Kidney tubule cell (primary cell): ENCODE measurements at regions not wholly inside any gene's neighbourhood (a gene's known extent, or its start where the extent isn't known, plus 50 kb on each side); places are given as distances from the start of the nearest gene placed in this dataset.
A peak's percentile ranks its signal among the peaks of the same experiment; 100 is the strongest.

Experiments used
- DNase-seq: peaks from one replicate; pipeline ENCODE4 v3.0.0-alpha.2; 2018; ENCODE audit warnings: low spot score

DNA sequence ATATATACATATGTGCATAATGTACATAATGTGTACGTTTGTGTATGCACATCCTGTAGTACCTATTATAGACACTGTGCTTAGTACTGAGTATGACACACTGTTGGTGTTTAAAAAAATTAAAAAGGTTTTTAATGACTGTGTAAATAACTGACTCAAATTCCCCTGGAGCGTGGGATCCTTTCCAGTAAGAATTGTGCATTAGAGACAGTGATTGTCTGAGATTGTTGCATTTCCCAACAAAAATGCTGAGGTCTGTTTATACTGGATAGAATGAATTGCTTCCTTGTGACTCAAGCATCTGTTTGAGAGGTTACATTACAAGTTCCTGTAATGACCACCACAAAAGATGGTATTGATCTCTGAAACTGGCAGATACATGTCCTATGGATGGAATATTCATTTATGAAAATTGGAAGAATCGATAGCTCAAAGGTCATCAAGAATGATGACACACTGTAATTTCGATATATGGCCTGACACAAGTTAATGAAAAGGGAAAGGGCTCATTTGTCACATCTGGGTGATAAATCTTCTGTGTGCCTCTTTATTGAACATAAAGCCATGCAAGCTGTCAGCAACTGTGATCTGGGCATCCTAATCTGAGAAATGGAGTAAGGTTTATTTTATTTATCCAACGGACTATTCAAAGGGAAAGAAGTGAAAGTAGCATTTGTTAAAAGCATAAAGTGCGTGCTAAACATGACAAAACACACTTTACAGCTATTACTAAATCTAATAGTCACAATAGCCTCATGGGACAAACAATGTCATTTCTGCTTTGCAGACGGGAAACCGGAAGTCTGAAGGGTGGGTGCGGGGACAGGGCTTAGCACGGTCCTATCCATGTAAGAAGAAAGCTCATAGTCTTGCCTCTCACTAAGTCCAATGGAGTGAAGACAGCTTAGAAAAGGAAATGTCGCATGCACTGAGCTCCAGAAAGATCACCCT, 228.8 kb downstream of the CDH11 start:
- no peak for DNase-seq

DNA sequence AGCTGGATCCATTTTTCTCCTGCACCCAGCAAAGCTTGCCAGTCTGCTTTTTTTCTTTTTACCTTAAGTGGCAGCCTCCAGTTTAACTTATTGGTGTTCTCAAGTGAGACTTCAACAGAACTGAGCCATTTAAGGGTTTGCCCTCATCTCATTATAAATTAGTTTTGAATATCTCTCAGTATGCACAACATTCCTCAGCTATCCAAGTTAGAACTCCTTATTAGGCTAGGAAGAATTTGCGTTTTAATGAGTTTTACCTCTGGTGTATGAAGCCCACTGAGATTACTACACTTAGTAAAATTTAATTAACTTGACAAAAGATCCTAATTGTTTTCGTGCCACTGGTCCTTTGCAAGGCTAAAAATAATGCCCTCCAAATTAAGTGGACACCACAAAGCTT, 232.4 kb downstream of the CDH11 start:
- DNase-seq: no peak

GRCh38 chr16:64887651-64888050, 234.2 kb downstream of the CDH11 start:
- DNase-seq: no peak

DNA sequence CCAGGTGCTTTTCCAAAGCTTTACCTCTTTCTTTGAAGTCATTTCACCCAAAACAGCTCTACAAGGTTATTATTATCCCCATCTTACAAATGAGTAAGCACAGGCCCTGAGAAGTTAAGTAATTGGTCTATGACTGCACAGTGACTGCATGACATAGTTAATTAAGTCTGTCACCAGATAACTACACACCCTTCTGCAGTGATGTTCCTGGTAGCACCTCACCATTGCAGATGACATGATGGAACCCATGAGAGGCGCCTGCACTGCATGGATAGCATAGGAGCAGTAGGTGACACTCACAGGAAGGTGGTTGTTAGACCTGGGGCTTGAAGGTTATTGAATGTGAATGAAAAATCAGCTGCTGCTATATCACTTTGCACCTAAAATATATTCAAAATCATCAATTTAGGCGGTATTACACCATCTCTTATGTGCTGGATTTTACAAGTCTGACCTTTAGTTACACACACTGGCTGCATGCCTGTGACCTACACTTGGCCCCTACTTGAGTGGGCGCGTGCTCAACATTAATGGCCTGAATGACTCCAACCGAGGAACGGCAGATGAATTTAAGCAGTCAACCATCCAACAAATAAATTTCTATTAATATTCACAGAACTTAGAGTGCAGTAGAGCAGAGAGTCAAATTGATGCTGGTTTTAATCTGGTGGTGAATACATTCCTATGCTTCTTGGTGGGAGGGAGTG, 239.6 kb downstream of the CDH11 start:
- DNase-seq: no peak

GRCh38 chr16:64880994-64881393, 240.9 kb downstream of the CDH11 start:
- DNase-seq: no peak

DNA sequence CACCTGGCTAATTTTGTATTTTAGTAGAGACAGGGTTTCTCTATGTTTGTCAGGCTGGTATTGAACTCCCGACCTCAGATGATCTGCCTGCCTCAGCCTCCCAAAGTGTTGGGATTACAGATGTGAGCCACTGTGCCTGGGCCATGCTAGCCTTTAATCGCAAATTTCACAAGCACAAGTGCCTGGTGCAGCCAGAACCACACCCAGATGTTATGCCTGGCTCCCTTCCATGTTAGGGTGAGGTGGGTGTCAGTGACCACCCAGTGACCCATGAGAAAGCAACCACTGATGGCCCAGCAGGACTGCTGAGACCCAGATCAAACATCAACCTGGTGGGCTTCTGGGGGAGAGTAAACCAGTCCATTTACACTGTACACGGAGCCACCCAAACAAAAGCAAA, 241.9 kb downstream of the CDH11 start:
- DNase-seq: no peak

DNA sequence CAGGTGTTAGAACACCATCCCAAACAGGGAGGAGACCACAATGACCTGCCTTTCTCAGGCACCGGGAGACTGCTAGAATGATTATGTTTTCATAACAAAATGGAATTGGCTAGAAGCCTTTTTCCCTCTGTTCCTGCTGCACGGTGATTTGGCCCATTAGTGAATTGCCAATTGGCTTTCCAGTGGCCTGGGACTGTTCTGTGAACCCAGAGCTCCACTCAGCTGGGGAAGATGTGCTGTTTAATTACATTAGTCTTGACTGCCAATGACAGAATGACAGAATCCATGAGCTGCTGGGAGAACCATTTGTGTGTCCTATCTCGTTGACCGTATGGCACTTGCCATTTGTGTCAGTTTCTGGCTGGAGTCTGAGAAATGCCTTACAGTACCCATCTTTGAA, 242.9 kb downstream of the CDH11 start:
- DNase-seq: no peak

DNA sequence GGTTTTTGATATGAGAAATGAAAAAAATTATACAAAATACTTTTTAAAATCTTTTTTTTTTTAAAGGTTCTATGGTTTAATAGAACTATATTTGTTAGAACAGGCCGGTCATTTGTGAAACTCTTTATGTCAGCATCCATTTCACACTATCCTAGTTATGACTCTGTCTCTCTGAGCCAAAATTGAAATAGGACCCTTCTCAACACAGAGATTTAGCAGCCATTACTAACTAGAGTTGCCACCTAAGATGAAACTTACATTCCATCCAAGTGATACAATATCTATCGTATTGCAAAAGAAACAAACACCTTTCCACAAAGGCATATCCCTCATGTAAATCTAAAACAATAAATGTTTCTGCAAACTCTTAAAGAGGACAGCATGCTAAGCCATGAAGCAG, 249.8 kb downstream of the CDH11 start:
- DNase-seq: no peak

DNA sequence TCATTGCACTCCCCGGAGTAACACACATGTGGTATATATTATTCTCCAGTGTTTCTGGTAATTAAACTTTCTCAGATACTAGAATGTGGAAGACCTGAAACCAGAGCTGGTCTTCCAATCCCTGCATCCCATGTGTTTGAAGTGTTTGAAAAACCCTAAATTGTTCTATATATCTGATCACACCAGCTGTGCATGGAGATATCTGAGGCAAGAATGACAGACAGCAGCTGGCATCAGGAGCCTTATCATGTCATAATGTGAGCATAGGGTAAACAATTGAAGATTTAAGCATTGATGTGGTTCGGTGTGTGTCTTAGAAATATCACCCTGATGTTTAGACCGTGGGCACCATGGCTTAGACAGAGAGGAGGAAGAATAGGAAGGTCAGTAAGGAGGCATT, 251.0 kb downstream of the CDH11 start:
- DNase-seq: no peak

DNA sequence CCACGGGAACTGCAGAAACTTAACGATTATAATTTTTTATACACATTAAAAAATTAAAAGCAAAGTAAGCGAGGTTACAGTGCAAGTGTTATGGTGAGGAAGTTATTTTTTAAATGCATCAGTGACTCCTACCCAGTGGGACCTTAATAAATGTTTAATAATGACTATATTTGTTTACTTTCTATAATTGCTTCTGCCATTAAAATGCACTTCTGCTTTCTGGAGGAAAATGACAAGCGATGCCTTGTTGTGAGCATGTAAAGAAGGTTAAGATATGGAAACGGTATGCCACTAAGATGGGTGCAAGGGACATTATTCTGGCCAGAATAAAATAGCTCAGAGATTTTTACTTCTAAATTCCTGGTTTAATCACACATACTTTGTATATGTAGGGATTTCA, 252.1 kb downstream of the CDH11 start:
- DNase-seq: no peak

GRCh38 chr16:64866021-64866420, 255.8 kb downstream of the CDH11 start:
- no peak for DNase-seq

DNA sequence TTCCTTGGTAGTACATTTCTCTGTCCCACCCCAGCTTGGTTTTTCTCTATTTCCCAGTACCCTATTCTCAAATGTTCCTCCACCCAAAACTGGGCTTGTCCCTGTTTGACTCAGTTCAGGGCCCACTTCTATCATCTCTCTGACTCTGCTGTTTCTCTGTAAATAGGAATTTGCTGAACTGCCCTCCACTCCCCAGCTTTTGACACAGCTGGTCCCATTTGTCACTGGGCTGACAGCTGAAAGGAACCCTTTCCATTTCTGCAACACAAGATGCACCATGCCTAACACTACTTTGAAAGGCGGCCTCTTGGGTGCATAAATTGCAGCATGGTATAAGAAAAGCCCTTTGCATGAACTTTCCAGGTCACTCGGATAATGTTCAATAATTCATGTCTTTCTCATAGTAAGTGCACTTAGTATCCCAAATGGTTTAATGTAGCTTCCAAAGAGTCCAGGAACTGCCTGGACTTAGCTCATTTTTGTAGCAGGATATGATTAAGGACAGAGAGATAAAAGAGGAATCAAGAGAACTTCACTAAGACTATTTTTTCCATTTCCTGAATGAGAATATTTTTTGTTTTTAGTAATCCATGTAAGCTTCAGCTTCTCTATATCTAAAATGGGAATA, 256.7 kb downstream of the CDH11 start:
- DNase-seq: no peak

- DNase-seq: peak; percentile 66
Observed at GRCh38 chr16:64864232-64864809, 257.5 kb downstream of the CDH11 start.

DNA sequence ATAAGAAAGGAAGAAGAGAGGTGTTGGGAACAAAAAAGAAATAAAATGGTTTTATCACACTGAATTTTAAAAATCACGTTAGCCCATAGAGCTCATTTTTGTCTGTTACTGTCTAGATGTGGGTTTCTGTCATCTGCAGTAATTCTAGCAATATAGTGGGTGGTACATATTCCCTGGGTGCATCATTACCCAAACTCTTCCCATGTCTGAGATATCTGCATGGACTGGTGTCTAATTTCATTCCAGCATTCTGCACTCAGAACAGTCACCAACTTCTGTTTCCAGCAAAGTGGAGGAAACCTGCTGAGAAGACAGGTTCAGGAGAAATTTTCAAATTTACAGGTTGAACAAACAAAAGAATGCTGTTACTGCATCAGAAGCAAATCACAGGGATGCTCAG, 263.8 kb downstream of the CDH11 start:
- no peak for DNase-seq

DNA sequence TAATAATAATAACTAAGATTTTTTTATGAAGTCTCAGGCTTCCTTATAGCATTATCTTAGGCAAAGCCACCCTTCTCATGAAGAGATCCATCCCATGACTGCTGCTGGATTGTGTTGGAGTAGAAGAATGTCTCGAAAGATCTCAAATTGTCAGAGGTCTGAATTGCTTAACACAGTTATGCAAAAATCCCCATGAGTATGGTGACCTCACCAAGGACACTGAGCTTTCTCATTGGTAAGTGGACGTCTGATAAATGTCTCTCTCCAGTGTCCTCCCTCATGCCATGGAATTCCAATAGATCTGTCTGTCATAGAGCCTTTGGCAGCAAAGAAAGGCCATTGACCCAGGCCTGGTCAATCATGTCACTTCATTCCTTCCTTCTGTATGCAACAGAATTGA, 264.5 kb downstream of the CDH11 start:
- no peak for DNase-seq

- no peak for DNase-seq
Observed at GRCh38 chr16:64853551-64853950, 268.3 kb downstream of the CDH11 start.

DNA sequence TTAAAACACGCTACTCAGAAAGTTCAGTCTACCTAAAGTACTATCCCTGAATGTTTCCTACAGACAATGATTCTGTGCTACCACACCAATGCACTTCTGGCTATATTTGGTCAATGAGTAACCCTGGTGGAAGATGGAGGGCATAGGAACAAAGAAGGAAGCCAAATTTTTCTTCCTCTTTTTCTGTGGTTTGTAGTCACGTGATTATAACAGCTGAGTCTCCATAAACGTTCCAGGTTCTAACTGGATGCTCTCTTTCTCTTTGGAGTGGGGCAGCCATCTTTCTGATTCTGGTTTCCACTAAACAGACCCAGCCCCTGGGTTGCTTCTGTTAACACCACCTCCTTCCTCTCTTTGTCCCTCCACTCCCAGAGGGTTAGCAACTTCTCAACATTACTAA, 274.9 kb downstream of the CDH11 start:
- no peak for DNase-seq

DNA sequence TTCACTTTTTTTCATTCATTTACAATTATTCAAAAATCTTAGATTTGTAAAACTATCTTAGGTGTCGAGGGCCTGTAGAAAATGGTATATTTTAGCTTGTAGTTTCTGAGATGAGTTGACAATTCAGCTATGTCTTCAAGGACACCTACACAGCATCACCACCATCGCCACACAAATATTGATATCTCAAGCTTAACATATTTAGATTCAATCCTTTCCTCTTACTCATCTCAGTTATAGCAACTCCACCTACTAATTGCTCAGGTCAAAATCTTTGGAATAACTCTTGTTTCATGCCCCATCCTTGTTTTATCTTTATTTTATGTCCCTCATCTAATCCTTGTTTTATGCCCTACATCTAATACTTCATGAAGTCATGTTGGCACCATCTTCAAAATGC, 276.8 kb downstream of the CDH11 start:
- DNase-seq: no peak

- DNase-seq: no peak
Observed at GRCh38 chr16:64841482-64841881, 280.4 kb downstream of the CDH11 start.

- DNase-seq: no peak
Observed at GRCh38 chr16:64841071-64841470, 280.8 kb downstream of the CDH11 start.

GRCh38 chr16:64830653-64831052, 291.2 kb downstream of the CDH11 start:
- DNase-seq: no peak

DNA sequence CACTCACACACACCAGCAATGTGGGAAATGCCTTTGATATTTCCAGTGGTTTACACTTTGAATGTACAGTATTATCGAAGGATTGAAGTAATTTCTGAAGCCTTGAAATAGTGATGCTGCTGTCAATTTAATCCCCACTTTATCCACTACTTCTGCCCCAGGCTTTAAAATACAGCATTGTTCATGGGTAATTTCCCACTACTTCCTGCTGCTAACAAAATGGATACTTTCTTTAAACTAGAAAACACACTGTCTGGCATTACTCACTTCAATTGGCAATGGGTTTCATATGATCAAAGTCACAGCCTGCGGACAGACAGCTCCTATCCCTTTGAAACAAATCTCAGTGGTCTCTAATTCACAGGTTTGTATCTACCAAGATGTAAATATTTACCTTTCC, 292.2 kb downstream of the CDH11 start:
- DNase-seq: no peak

- DNase-seq: no peak
Observed at GRCh38 chr16:64826374-64826773, 295.5 kb downstream of the CDH11 start.
